ENCODE measurements at regions not wholly inside any gene's neighbourhood (a gene's known extent, or its start where the extent isn't known, plus 50 kb on each side); places are given as distances from the start of the nearest gene placed in this dataset.

DNA sequence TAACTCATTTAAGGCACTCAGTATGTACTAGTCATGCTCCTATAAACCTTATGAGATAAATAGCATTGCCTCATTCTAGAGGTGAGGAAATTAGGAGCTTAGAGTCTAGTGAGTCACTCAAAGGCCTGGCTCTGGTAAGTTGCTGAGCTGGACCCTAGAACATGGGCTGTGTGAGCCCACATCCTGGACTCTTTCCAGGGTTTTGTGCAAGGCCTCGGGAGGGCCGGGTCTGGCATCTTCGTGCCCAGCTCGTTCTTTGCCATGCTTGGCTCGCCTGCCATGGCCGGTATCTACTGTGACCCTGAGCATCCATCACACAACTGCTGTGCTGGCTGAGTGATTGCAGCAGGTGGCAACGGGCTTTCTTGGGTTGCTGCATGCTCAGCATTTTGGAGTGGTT is 168.0 kb downstream of the LPIN1 start:
- TF ChIP-seq CTCF (IDR thresholded peaks at IDR 0.05; ENCODE audit: low read depth, low read length), result no peak
- no peaks in the 10 kb centered on the region for H3K36me3 ChIP-seq
- H3K27me3 ChIP-seq, result no peaks in the 10 kb centered on the region
- H3K9me3 ChIP-seq (ENCODE audit: low read depth), result no peaks in the 10 kb centered on the region
- H3K4me1 ChIP-seq (ENCODE audit: low read depth), result no peaks in the 10 kb centered on the region
- no peak overlapping the region for H3K27ac ChIP-seq
- peak in 1 of 2 donors; percentile 24 for DNase-seq (ENCODE audit: low read depth in 1 of 2, low spot score in 1 of 2)
- no peak overlapping the region for H3K4me3 ChIP-seq

DNA sequence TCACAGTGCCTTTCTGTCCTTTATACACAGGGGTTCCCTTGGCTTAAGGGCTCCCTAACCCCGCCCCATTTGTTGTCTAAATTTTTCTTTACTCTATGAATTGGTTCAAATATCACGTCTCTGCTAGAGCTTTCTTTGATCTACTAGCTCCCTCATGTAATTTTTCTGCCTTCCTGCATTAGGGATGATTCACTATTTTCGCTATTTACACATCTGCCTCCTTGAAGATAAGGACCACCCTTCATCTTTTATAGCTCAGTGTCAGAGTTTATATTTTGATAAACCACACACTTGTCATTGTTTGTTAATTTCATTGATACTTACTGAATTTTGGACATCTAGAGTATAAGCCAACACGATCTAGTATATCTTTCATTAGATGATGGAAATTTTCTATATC is 169.2 kb downstream of the LPIN1 start:
- no peak for TF ChIP-seq CTCF (IDR thresholded peaks at IDR 0.05; ENCODE audit: low read depth, low read length)
- DNase-seq (ENCODE audit: low read depth in 1 of 2, low spot score in 1 of 2), result no peak
- Histone ChIP-seq H3K27ac (no peak overlapping the region), H3K4me1 (ENCODE audit: low read depth) (peaks cover under 1% of the 10 kb centered on the region), H3K36me3 (no peaks in the 10 kb centered on the region), H3K27me3 (no peaks in the 10 kb centered on the region), H3K4me3 (no peak overlapping the region), H3K9me3 (ENCODE audit: low read depth) (no peaks in the 10 kb centered on the region)

DNA sequence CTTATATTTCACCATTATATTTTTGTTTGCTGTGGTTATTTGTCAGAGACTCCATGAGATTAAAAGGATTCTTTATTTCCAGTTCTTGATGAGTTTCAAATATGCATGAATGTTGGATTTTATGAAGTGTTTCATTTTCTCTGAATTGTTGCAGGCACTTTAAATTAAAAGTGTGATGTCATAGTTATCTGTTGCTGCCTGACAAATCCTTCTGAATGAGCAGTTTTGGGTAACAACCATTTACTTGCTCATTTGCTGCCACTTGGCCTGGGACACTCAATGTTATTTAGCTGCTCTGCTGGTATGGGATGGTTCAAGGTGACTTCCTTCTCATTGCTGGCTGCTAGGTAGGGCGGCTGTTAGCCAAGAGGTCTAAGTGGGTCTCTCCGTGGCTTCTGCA is 173.5 kb downstream of the LPIN1 start:
- Histone ChIP-seq H3K9me3 (ENCODE audit: low read depth) (no peaks in the 10 kb centered on the region), H3K4me1 (ENCODE audit: low read depth) (peaks cover 12% of the 10 kb centered on the region), H3K36me3 (no peaks in the 10 kb centered on the region), H3K4me3 (no peak overlapping the region), H3K27ac (no peak overlapping the region), H3K27me3 (no peaks in the 10 kb centered on the region)
- no peak for DNase-seq (ENCODE audit: low read depth in 1 of 2, low spot score in 1 of 2)
- TF ChIP-seq CTCF (IDR thresholded peaks at IDR 0.05; ENCODE audit: low read depth, low read length), result no peak

DNA sequence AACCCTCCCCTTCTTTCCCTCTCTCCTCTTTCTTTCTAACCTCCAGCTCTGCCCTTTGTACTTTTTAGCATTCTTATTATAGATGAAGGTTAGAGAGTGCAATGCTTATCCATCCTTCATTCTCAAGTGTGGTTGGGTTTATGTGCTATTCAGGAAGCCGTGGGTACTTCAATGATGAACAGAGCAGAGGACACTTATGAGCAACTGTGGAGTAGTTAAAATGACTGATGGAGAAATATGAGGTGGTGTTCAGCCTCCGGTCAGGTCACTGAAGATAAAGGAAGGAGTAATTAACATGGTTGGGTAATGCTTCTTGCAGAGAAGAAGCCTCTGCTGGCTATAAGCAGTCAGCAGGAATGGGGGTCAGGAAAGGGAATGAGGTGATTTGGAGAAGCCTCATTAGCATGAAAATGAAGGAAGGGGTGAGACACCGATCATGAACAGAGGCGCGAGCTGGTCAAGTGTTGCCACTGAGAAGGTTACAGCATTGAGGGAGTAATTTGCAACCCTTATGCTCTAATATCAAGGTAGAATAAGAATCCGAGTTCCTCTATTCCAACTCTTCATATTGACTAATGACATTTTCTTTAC is 174.7 kb downstream of the LPIN1 start:
- H3K27ac ChIP-seq, result no peak overlapping the region
- TF ChIP-seq CTCF (IDR thresholded peaks at IDR 0.05; ENCODE audit: low read depth, low read length), result no peak
- H3K27me3 ChIP-seq, result no peaks in the 10 kb centered on the region
- no peak overlapping the region for H3K4me3 ChIP-seq
- no peaks in the 10 kb centered on the region for H3K9me3 ChIP-seq (ENCODE audit: low read depth)
- no peaks in the 10 kb centered on the region for H3K36me3 ChIP-seq
- DNase-seq (ENCODE audit: low read depth in 1 of 2, low spot score in 1 of 2), result no peak
- H3K4me1 ChIP-seq (ENCODE audit: low read depth), result peaks cover 12% of the 10 kb centered on the region

GRCh38 chr2:11922294-11922693 is 175.9 kb downstream of the LPIN1 start:
- no peak for TF ChIP-seq CTCF (IDR thresholded peaks at IDR 0.05; ENCODE audit: low read depth, low read length)

More at GRCh38 chr2:11922294-11922693, 175.9 kb downstream of the LPIN1 start:
- Histone ChIP-seq H3K36me3 (no peaks in the 10 kb centered on the region), H3K4me1 (ENCODE audit: low read depth) (peaks cover 12% of the 10 kb centered on the region), H3K4me3 (no peak overlapping the region), H3K27ac (no peak overlapping the region), H3K9me3 (ENCODE audit: low read depth) (no peaks in the 10 kb centered on the region), H3K27me3 (no peaks in the 10 kb centered on the region)
- DNase-seq (ENCODE audit: low read depth in 1 of 2, low spot score in 1 of 2), result no peak

All from cardiac muscle cell (in vitro differentiated cells and primary cell).